Activated CD4-positive, CD25-positive, alpha-beta regulatory T cell treated with anti-CD3 and anti-CD28 coated beads, Interleukin-2, amount 50 U/mL, for 24 hours (primary cell): ENCODE measurements at regions not wholly inside any gene's neighbourhood (a gene's known extent, or its start where the extent isn't known, plus 50 kb on each side); places are given as distances from the start of the nearest gene placed in this dataset.

ENCODE experiments used
- ATAC-seq, 2 donors: fragments of 150-1000 bp; cut with Tn5 transposase; one replicate each; pipeline ENCODE4 v1.10.0; 2021; ENCODE audit warnings: mild to moderate bottlenecking in 1 of 2, moderate library complexity in 1 of 2

DNA sequence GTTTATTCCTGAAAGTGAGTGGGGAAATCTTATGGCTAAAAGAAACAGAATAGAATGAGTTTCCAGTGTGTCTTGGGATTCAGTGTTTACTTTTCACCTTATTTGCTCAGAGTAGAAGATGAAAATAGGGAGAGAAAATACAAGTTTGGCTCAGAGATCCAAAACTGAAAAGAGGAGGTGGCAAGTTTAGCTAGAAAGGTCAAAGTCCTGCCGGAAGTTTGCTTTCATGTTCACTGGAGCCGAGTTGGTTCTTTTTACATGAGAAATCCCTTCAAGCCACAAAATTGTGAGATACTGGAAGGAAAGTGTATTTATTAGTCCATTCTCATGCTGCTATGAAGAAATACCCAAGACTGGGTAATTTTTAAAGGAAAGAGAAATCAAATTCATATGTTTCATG lies 604.6 kb downstream of the MRPL39 start:
- ATAC-seq = no peak

DNA sequence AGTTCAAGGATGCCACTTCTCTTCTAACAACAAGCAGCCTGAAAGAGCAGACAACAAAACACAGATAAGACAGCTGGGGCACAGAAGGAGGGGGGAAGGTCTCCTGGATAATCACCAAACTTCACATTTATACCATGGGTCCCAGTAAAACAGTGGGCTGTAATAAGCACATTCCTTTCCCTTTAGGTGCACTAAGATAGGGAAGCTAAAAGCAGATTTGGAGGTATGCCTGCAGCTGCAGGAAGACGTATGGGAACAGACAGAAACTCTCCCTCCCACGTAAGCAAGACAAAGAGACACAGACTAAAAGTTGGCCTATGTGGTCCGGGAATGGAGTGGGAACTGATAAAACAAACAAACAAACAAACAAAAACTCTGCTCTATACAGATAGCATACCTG lies 612.1 kb downstream of the MRPL39 start:
- no peak for ATAC-seq

DNA sequence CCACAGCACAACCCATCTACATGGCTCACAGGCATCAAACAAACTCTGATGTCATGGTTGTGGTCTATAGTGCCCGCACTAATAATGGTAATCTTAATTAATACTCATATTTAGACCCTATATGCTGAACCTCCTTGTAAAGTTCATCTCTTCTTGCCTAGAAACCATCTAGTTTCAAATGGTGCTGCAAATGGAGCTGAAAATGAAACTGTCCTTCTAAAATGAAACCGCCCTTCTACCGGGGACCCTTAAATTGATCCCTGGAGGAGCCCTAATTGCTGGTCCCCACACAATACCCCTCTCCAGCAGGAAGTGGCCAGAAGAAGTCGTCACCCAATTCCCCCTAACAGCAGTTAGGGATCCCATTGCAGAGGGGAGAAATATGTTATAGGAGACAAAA lies 612.6 kb downstream of the MRPL39 start:
- no peak for ATAC-seq

DNA sequence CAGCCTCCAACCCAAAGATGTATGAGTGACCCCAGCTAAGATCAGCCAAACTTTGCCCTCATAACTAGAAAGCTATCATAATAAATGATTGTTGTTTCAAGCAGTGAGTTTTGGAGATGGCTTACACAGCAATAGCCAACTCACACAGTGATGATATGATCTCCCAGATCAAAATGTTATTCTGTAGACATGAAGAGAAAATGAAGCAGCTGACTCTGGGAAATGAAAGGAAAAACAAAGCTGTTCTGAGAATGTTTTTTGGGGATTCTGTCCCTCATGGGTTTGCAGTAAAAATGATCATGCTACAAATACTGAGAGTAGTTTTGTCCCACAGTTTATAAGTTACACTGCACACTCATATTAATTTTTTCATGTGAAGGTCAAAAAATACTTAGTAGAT lies 617.8 kb downstream of the MRPL39 start:
- ATAC-seq = no peak

DNA sequence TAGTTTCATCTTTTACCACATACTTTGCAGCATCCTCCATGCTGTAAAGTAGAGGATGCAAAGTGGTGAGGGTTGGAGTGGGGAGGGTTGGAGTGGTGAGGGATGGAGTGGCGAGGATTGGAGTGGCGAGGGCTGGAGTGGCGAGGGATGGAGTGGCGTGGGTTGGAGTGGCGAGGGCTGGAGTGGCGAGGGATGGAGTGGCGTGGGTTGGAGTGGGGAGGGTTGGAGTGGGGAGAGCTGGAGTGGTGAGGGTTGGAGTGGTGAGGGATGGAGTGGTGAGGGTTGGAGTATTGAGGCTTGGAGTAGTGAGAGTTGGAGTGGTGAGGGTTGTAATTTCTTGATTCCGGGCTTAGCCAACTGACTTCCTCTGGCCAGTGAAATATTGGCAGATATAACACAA lies 618.3 kb downstream of the MRPL39 start:
- ATAC-seq = no peak

DNA sequence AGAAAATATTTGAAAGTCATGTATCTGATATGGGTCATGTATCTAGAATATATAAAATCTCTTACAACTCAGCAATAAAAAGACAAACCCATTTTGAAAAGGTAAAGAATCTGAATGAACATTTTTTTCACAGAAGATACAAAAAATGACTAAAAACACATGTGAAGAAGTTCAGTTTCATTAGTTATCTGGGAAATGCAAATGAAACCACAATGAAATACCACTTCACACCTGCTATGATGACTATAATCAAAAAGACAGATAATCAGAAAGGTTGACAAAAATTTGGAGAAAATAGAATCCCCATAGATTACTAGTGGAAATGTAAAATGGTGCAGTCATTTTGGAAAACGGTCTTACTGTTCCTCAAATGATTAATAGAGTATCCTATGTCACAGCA lies 631.0 kb downstream of the MRPL39 start:
- ATAC-seq = no peak

DNA sequence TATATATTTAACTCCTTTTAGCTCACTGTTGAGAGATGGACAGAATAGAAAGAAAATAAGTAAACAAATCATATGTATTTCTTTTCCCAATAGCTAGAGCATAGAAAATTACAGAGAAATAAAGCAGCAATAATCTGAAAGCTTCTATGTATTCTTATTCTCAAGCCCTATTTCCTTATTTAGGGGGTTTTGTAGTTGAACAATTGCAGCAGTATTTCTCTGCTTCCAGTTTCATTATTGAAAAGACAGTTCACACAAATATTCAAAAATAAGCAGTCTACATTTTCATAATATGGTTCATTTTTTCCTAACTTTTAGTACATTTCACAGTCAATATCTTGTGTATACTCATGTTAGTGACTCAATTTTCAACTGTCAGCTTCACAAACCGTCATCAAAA lies 638.2 kb downstream of the MRPL39 start:
- ATAC-seq = no peak

DNA sequence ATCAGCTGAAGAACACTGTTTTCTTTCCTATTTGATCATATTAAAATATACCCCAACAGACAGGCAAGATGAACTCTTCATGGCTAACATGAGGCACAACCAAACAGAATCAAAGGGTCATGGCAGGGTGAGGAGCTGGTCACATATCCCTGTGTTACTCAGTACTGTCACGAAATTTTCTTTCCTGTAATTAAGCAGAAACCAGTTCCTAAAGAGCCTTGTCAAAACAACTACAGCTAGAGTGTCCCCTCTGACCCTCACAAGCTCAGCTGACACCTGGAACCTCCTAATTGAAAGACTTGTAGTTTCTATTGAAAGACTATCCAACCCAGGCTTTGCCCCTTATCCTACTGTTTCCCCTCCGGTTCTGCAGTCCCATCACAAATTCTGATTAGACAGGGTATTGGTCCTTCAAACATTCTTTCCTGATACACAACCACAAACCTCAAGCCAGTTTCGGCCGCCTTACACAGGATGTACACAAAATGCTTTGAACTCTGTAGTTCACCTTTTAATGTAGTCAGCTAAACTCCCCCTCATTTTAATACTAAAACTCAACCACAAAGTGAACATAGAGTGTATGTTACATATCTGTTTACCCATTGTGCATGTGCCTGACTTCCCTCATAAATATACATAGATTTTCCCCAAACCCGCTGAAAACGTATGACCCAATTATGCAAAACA lies 651.9 kb downstream of the MRPL39 start:
- ATAC-seq = no peak

DNA sequence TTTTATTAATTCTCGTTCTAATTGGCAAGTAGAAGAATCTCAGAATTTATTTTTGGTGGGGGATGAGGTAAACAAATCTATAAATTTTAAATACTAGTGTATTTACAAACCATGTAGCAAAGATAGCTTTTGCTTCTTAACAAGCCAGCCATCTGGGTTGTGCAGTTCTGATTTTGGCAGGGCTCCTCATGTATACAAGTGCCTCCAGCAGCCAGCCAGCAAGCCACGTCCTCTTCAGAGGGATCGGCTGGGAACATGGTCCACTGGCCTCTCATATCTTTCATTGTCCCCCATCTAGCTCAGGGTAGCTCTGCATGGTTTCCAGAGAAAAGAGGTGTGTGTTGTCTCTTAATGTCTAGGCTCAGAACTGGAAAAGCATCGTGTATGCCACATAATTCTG lies 659.1 kb downstream of the MRPL39 start:
- no peak for ATAC-seq

DNA sequence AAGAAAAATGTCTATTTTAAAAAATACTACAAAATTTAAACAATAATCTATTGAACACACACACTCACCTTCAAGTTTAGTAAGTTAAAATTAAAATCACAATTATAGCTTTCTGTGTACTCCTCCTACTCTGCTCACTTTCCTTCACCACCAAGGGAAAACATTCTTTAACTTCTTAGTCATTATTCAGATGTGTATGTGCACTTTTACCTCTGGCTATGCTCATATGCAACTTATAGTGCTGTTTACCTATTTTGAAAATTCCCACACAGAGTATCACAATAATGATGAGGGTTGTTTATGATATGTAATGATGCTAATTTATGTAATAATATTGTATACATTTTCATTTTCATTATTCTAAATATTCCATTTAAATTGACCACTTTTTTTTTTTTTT lies 661.4 kb downstream of the MRPL39 start:
- ATAC-seq = no peak

DNA sequence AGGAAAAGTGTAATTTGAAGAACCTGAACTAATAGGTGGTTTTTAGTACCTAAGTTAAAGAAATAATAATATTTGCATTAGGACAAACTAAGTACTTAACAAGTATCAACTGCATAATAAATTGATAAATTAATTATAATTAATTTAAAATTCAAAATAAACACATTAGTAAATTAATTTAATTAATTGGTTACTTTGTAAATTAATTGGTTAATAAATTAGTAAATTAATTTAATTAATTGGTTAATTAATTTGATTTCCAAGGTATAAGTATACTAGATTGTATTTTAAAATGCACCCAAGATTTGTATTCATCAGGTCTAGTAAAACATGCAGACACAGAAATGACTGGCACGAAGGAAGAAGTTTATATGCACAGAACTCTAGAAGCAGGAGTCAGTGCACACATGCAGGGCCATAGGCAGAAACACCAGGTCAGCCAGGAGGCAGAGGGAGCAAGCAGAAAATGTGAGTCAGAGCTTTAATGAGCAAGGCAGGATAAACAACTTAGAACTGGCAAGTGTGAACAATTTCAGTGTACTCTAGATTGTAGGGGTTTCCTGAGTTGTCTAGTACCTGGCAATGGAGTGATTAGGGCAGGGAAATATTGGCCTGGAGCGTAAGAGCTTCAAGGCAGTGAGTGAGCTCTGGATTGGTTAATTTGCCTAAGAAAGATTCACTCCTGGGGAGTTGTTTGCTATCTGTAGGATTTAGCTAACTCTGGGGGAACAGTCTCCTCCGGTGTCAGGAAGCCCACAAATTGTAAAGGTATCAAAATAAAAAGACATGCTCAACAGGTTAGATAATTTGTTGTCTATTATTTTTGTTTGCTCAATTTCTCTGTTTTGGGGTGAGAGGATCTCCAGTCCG lies 665.7 kb downstream of the MRPL39 start:
- no peak for ATAC-seq

DNA sequence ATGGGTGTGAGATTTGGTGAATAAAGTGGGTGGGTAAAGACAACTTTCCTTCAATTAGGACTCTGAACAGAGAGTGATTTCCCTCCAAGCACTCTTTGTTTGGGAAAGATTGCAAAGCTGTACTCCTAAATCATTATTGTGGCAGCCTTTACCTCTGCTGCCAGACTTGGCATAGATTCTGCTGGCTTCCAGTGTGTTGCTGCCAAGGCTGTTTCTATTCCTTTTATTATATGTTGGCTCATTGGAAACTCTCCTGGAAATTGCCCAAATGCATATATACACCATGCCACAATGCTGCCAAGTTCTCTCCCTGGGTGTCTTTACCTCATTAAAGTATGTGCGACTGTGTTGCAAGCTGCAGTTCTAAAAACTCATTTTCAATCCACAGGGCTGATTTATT lies 668.0 kb downstream of the MRPL39 start:
- no peak for ATAC-seq

DNA sequence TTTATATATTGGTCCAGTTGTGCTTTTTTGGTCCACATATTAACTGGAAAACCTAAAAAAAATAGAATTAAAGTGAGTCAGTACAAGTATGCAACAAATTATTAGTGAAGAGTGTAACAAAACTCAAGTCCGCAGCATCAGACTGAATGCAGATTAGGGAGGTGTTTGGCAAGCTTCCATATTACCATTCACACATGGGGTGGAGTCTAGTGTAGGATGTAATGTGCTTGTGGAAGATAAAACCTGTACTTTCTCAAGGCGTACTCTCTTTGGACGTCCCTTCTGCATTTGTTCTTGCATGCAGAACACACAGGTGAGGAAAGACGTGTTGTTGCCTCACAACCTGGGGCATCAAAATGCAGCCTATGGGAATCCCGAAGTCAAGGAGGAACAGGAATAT lies 668.7 kb downstream of the MRPL39 start:
- ATAC-seq = no peak

DNA sequence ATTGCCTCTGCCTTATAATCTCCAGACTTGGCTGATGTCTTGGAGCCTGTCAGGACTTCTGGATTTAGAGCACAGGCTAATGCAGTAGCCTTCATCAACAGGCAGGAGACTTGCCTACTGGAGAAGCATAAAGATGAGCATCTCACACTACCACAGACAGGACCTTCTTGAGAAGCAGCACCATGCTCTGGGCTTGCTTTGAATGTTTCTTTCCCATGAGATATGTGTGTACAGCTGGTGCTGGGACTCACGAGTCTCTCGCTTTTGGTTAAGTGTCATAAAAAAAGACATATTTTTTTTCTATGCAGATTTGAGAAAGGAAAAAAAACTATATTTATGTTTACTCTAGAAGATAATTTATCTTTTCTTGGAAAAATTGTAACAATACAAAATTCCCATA lies 671.3 kb downstream of the MRPL39 start:
- no peak for ATAC-seq

DNA sequence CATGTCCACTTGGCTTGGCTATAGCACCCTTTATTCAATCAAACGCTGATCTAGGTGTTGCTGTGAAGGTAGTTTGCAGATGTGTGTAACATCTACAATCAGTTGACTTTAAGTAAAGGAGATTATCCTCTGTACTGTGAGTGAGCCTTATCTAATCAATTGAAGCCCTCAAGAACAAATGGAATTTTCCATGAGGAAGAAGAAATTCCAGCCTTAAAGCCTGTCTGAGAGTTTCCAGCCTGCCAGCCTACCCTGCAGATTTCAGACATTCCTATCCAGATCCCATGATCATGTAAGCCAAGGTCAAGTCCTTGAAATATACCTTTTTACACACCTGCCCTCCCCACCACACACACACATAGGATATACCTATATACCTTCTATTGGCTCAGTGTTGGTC lies 696.7 kb downstream of the MRPL39 start:
- ATAC-seq = no peak

DNA sequence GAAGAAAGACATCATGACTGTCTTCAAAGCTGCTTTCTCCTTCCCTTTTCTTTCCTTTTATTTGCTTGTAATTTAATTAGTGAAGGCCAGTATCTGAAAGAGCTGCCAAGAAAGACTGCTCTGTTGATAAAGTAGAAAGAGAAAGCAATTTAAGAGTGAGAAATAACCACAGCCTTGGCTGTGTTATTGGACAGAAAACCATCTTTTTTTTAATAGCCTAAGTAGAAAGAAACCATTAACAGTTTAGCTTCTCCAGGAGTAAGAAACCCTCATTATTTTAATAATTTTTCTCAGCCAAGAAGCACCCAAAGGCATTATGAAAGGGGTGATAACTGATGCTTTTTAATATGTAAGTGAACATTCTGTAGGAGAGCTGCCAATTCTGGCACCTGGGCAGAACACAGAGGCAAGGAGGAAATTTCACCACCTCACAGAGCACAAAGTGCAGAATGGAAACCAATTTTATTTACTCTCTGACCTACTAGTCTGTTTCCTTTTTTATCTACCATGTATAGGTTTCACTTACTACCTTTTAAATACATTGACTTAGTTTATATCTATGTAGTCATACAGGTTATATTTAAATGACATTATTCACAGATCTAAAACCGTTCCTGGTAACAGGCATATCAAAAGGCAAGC lies 703.2 kb downstream of the MRPL39 start:
- ATAC-seq = no peak

DNA sequence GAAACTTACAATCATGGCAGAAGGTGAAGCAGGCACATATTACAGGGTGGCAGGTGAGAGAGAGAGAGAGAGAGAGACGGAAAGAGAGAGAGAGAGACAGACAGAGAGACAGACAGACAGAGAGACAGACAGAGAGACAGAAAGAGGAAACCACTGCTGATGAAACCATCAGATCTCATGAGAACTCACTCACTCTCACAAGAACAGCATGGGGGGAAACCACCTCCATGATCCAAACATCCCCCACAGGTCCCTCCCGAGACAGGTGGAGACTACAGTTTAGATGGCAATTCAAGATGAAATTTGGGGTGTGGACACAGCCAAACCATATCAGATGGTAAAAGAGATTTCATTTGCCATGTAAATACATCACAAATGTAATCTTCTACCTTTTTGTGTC lies 708.1 kb downstream of the MRPL39 start:
- no peak for ATAC-seq

DNA sequence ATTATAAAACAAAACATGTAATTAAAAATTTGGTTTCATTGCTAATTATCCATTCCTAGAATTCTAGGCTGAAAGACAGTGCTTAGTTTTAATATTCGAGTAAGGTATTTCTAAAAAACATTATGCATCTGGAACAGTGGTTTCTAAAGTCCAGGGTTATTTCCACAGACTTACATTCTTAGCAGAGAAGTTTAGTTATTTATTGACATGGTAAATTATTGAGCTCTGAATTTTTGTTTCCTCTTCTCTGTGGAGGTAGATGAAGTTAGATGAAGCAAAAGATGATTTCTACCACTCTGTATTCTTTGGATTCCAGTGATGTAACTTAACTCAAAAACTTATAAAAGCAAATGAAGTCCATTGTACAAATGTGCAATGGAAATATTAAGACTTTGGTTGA lies 709.4 kb downstream of the MRPL39 start:
- no peak for ATAC-seq

DNA sequence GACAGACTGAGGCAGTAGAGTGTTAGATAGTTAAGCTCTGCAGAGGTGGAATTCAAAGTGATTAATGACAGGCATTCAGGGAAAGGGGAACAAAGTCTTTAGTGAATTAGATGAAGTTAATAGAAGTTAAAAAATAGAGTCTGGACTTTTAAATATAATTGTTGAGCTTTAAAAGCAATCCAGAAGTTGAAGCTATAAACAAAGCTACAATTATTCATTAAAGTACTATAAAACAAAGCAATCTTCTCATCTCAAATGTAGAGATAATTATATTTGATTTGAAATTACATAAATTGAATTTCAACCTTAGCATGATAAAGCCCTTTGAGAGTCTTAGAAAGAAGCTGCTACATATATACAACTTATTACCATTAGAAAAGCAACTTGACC lies 710.6 kb downstream of the MRPL39 start:
- no peak for ATAC-seq

DNA sequence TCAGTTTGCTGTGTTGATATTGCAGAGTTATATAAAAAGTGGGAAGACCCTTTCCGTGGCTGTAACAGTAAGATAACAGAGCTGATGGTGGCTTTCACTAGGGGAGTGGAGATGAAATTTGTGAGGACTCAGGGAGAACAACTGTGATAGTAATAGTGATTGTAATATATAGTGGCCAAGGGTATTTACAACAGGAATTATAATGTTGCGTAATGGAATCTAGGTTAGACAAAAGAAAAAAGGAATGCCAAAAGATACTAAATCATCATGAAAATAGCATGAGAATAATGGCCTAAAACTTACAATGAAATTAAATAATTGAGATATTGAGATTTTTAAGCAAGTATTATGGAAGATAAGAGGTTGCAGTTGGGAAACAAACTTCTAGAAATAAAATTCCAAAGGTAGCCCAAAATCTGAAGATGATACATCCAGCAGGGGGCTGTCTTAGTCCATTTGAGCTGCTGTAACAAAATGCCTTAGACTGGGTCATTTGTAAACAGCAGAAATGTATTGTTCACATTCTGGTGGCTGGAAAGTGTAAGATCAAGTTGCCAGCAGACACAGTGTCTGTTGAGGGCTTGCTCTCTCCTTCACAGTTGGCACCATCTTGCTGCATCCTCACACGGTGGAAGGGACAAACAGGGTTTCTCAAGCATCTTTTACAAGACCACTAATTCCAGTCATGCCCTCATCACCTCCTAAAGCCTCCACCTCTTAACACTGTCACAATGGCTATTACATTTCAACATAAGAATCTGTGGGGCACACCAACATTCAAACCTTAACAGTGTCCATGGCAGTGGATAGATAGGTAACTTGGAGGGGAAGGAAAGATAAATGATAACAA lies 711.2 kb downstream of the MRPL39 start:
- no peak for ATAC-seq

DNA sequence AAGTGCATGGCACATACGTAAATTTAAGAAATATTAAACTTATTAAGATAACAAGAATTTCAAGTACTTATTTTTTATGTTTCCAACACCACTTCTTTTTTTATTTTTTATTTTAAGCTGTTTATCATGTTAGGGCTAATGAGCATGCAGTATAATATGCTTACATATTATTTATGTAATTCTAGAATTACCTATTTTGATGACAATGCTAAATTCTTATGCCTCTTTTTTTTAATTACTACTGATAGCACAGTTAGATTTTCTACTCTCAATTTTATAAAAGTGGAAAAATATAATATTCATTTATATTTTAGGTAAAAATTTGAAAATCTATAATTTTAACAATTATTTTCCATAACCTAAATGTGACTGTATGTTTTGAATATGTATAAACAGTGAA lies 713.0 kb downstream of the MRPL39 start:
- ATAC-seq = no peak

DNA sequence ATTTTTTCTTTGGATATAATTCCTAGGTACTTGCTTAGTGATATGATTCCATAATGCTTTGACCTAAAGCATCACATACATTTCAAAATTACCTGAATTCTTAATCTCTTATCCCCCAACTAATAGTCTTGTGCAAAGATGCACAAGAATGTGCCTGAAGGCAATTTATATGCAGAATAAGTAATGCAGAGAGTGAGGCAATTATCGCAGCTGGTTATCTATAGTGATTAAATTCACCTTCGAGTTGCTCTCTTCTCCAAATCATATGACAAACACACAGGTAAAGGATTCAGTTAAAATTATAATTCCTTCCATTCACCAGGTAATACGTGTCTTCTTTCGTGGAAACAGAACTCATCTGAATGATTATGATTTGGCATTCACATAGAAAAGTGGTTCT lies 717.3 kb downstream of the MRPL39 start:
- no peak for ATAC-seq

DNA sequence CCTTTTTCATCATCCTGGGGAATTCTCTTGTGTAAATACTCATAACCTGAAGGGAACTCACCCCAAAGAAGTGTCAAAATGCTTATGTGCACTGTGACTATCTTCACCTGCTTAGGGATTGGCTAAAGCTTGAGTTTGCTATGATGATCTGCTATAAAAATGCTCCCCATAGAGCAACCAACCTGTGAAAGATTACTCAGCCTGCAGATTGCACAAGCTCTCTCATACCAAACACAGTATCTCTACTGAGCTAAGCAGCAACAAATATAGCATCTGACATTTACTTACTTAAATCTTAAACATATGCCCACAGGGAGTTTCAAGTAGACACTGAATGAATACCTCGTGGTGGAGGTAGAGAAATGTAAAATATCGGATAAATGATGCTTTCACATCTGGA lies 725.8 kb downstream of the MRPL39 start:
- no peak for ATAC-seq
